ENCODE measurements at regions not wholly inside any gene's neighbourhood (a gene's known extent, or its start where the extent isn't known, plus 50 kb on each side); places are given as distances from the start of the nearest gene placed in this dataset.

DNA sequence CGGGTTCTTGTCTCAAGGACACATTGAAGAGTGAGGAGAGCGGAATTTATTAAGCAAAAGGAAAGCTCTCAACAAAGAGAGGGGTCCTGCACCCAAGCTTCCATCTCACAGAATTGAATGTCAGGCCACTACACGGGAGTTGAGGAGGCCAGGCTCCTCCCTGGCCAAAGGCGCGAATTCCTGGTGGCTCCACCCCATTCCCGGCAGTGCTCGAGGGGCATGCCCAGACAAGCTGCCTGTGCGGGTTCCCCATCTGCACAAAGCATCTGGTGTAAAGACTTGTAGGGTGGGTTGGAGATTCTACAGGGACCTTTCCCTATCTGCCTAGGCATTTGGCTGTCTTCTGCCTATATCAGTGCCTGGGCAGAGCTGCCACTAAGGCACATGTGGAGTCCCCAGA, 648.5 kb upstream of the PKN2 start:
- Histone ChIP-seq H2AFZ (ENCODE audit: low read length) (no peak overlapping the region), H3K4me2 (ENCODE audit: low read length) (no peak overlapping the region), H3K27me3 (ENCODE audit: low read length) (no peaks in the 10 kb centered on the region), H3K27ac (ENCODE audit: low read length) (no peak overlapping the region), H4K20me1 (ENCODE audit: low read length) (no peaks in the 10 kb centered on the region), H3K79me2 (ENCODE audit: low read length) (no peaks in the 10 kb centered on the region), H3K9ac (ENCODE audit: low read length) (no peak overlapping the region), H3K9me3 (ENCODE audit: low read length) (peaks cover 9% of the 10 kb centered on the region; the same call in 1 of the 2 replicates), H3K4me3 (ENCODE audit: low read length) (no peak overlapping the region), H3K4me1 (ENCODE audit: insufficient read depth, low read length) (no peaks in the 10 kb centered on the region), H3K9me2 (replicated peaks; ENCODE audit: low read length) (no peaks in the 10 kb centered on the region), H3K36me3 (ENCODE audit: low read depth, low read length) (no peaks in the 10 kb centered on the region), H3F3A (ENCODE audit: low read length, unreplicated experiment) (no peaks in the 10 kb centered on the region)
- intact Hi-C loops (cut with micrococcal nuclease) = no loop called here
- BruUV-seq (replicated peaks) = no TSS peak
- ChIA-PET CTCF (no interaction called here), POLR2A (ENCODE audit: unreplicated experiment) (no interaction called here)
- ATAC-seq (no peak), DNase-seq (no peak)
- TF ChIP-seq EZH2 (IDR thresholded peaks at IDR 0.05; ENCODE audit: low read length, unreplicated experiment) (no peak), EZH2phosphoT487 (IDR thresholded peaks at IDR 0.05; ENCODE audit: borderline replicate concordance, low read length) (no peak)
- TF ChIP-seq, protein P1, sequence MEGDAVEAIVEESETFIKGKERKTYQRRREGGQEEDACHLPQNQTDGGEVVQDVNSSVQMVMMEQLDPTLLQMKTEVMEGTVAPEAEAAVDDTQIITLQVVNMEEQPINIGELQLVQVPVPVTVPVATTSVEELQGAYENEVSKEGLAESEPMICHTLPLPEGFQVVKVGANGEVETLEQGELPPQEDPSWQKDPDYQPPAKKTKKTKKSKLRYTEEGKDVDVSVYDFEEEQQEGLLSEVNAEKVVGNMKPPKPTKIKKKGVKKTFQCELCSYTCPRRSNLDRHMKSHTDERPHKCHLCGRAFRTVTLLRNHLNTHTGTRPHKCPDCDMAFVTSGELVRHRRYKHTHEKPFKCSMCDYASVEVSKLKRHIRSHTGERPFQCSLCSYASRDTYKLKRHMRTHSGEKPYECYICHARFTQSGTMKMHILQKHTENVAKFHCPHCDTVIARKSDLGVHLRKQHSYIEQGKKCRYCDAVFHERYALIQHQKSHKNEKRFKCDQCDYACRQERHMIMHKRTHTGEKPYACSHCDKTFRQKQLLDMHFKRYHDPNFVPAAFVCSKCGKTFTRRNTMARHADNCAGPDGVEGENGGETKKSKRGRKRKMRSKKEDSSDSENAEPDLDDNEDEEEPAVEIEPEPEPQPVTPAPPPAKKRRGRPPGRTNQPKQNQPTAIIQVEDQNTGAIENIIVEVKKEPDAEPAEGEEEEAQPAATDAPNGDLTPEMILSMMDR (conservative IDR thresholded peaks at IDR 0.05; ENCODE audit: low read depth, low read length) = no peak

DNA sequence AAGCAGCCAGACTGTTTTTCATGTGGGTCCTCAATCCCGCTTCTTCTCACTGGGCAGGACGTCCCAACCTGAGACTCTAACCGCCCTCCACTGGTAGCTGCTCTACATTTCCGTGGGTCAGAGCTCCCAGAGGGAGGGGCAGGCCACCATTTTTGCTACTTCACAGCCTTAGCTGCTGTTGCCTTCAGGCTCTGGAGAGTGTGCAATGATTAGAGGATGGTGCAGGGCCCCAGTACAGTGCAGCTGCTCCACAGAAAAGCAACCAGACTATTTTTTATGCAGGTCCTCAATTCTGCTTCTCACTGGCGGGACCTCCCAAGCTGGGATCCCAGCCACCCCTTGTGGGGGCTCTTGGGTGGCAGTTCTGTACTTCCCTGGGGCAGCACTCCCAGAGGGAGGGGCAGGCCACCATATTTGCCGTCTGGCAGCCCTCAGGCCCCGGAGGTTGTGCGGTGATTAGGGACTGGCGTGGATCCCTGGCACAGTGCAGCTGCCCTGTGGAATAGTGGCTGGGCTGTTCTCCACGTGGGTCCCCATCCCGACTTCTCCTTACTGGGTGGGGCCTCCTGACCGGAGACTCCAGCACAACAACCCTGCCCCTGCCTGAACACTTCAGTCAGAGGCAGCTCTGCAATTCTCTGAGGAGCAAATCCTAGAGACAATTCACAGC, 647.6 kb upstream of the PKN2 start:
- Histone ChIP-seq H2AFZ (ENCODE audit: low read length) (no peak overlapping the region), H3K27me3 (ENCODE audit: low read length) (no peaks in the 10 kb centered on the region), H3K4me3 (ENCODE audit: low read length) (no peak overlapping the region), H3K4me2 (ENCODE audit: low read length) (no peak overlapping the region), H3K9ac (ENCODE audit: low read length) (no peak overlapping the region), H3K9me3 (ENCODE audit: low read length) (peaks cover 9% of the 10 kb centered on the region; the same call in 1 of the 2 replicates), H3K79me2 (ENCODE audit: low read length) (no peaks in the 10 kb centered on the region), H3K27ac (ENCODE audit: low read length) (no peak overlapping the region), H3K9me2 (replicated peaks; ENCODE audit: low read length) (no peaks in the 10 kb centered on the region), H4K20me1 (ENCODE audit: low read length) (no peaks in the 10 kb centered on the region), H3K4me1 (ENCODE audit: insufficient read depth, low read length) (no peaks in the 10 kb centered on the region), H3F3A (ENCODE audit: low read length, unreplicated experiment) (no peaks in the 10 kb centered on the region), H3K36me3 (ENCODE audit: low read depth, low read length) (no peaks in the 10 kb centered on the region)
- DNase-seq (no peak), ATAC-seq (no peak)
- POLR2A ChIA-PET (ENCODE audit: unreplicated experiment) = no interaction called here
- TF ChIP-seq EZH2phosphoT487 (IDR thresholded peaks at IDR 0.05; ENCODE audit: borderline replicate concordance, low read length) (no peak), EZH2 (IDR thresholded peaks at IDR 0.05; ENCODE audit: low read length, unreplicated experiment) (no peak)
- TF ChIP-seq, protein P1 (conservative IDR thresholded peaks at IDR 0.05; ENCODE audit: low read depth, low read length) = no peak
- BruUV-seq (replicated peaks) = no TSS peak
- CTCF ChIA-PET = no interaction called here
- intact Hi-C loops (cut with micrococcal nuclease) = no loop called here

DNA sequence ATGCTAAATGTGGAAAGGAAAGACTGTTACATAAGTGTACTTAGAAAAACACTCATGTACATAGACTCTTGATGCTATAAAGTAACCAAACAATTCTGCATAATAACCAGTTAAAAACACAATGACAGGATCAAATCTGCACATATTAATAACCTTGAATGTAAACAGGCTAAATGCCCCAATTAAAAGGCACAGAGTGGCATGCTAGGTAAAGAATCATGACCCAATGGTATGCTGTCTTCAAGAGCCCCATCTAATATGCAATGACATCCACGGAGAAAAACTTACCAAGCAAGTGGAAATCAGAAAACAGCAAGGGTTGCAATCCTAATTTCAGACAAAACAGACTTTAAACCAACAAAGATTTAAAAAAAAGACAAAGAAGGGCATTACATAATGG, 644.8 kb upstream of the PKN2 start:
- no peak overlapping the region for H3K4me2 ChIP-seq (ENCODE audit: low read length)
- ATAC-seq (no peak), DNase-seq (no peak)
- no peaks in the 10 kb centered on the region for H3K4me1 ChIP-seq (ENCODE audit: insufficient read depth, low read length)
- H3K27ac ChIP-seq (ENCODE audit: low read length) = no peak overlapping the region
- ChIA-PET CTCF (no interaction called here), POLR2A (ENCODE audit: unreplicated experiment) (no interaction called here)
- no peak for TF ChIP-seq EZH2 (IDR thresholded peaks at IDR 0.05; ENCODE audit: low read length, unreplicated experiment)
- TF ChIP-seq, protein P1 (conservative IDR thresholded peaks at IDR 0.05; ENCODE audit: low read depth, low read length) = no peak
- no peak for TF ChIP-seq EZH2phosphoT487 (IDR thresholded peaks at IDR 0.05; ENCODE audit: borderline replicate concordance, low read length)
- no peaks in the 10 kb centered on the region for H4K20me1 ChIP-seq (ENCODE audit: low read length)
- no peaks in the 10 kb centered on the region for H3K27me3 ChIP-seq (ENCODE audit: low read length)
- no peaks in the 10 kb centered on the region for H3K36me3 ChIP-seq (ENCODE audit: low read depth, low read length)
- no TSS peak for BruUV-seq (replicated peaks)
- H3K9ac ChIP-seq (ENCODE audit: low read length) = no peak overlapping the region
- no peaks in the 10 kb centered on the region for H3F3A ChIP-seq (ENCODE audit: low read length, unreplicated experiment)
- no peaks in the 10 kb centered on the region for H3K9me2 ChIP-seq (replicated peaks; ENCODE audit: low read length)
- H2AFZ ChIP-seq (ENCODE audit: low read length) = no peak overlapping the region
- H3K79me2 ChIP-seq (ENCODE audit: low read length) = no peaks in the 10 kb centered on the region
- H3K4me3 ChIP-seq (ENCODE audit: low read length) = no peak overlapping the region
- intact Hi-C loops (cut with micrococcal nuclease) = no loop called here
- H3K9me3 ChIP-seq (ENCODE audit: low read length) = peaks cover 9% of the 10 kb centered on the region; the same call in 1 of the 2 replicates

Measured in PC-3 (cell line).